K562 (cell line): ENCODE measurements at regions not wholly inside any gene's neighbourhood (a gene's known extent, or its start where the extent isn't known, plus 50 kb on each side); places are given as distances from the start of the nearest gene placed in this dataset.

Experiments used
- CREBBP ChIP-seq: IDR thresholded peaks from one replicate; pipeline ENCODE4 v1.6.1; 2012; ENCODE audit warnings: low read depth, mild to moderate bottlenecking, control low read depth, inconsistent platforms, low read length
- CTCFL ChIP-seq: IDR thresholded peaks from 2 replicates; pipeline ENCODE4 v1.6.1; 2011; ENCODE audit warnings: borderline replicate concordance, low read depth, mild to moderate bottlenecking, moderate library complexity, low read length; ENCODE audit not compliant: insufficient read depth, poor library complexity, severe bottlenecking
- HINFP ChIP-seq: fragments of 450-650 bp; conservative IDR thresholded peaks from 2 replicates; pipeline ENCODE4 v1.6.1; 2016; ENCODE audit warnings: missing genetic modification characterization, low read depth, mild to moderate bottlenecking, control low read depth, missing compliant biosample characterization
- HNRNPUL1 ChIP-seq: fragments of 200-400 bp; formaldehyde crosslinking; IDR thresholded peaks from 2 replicates; pipeline ENCODE4 v1.6.1; 2017; ENCODE audit warnings: low read length
- KDM2B ChIP-seq: fragments of 250-450 bp; sonication (Bioruptor Pico); IDR thresholded peaks from 2 replicates; pipeline ENCODE4 v1.8.0; 2021; ENCODE audit warnings: mild to moderate bottlenecking, moderate library complexity
- KDM4B ChIP-seq, 2 experiments: fragments of 450-650 bp in 1 of 2; sonication (generic) in 1 of 2; IDR thresholded peaks; 2 replicates each; pipeline ENCODE4 v1.6.1; 2016 to 2017; ENCODE audit warnings: borderline replicate concordance in 2 of 2, antibody characterized with exemption in 1 of 2, low read depth in 1 of 2, mild to moderate bottlenecking in 1 of 2
- NCOA2 ChIP-seq, 2 experiments: fragments of 450-650 bp; IDR thresholded peaks; 2 replicates each; pipeline ENCODE4 v1.6.1; 2018; ENCODE audit warnings: mild to moderate bottlenecking in 2 of 2, moderate library complexity in 1 of 2; ENCODE audit not compliant: partially characterized antibody in 2 of 2
- NCOR1 ChIP-seq: fragments of 450-650 bp; IDR thresholded peaks from 2 replicates; pipeline ENCODE4 v1.6.1; 2016; ENCODE audit warnings: mild to moderate bottlenecking, moderate library complexity
- XRCC5 ChIP-seq: fragments of 200-400 bp; formaldehyde crosslinking; IDR thresholded peaks from 2 replicates; pipeline ENCODE4 v1.6.1; 2017; ENCODE audit warnings: low read depth, mild to moderate bottlenecking, low read length
- ZNF146 ChIP-seq: IDR thresholded peaks from one replicate; pipeline ENCODE4 v1.6.1; 2018; ENCODE audit warnings: missing compliant biosample characterization; ENCODE audit not compliant: unreplicated experiment
- ZSCAN32 ChIP-seq: fragments of 450-650 bp; formaldehyde crosslinking; IDR thresholded peaks from 2 replicates; pipeline ENCODE4 v1.4.0; 2020; ENCODE audit warnings: mild to moderate bottlenecking, moderate library complexity

GRCh38 chr7:49294611-49295010 is 370.3 kb downstream of the CDC14C start (continued):
- TF ChIP-seq KDM4B (IDR thresholded peaks at IDR 0.05; ENCODE audit: borderline replicate concordance in 2 of 2, low read depth in 1 of 2) (no peak), HNRNPUL1 (no peak), HINFP (tag) (no peak), CREBBP (no peak), KDM2B (CRISPR knock-in tag) (no peak), NCOR1 (no peak), ZSCAN32 (CRISPR knock-in tag) (no peak), CTCFL (no peak), NCOA2 (IDR thresholded peaks at IDR 0.05; ENCODE audit: partially characterized antibody in 2 of 2) (no peak), XRCC5 (no peak), ZNF146 (CRISPR knock-in tag) (no peak)
